AG04450 (cell line): ENCODE measurements at regions not wholly inside any gene's neighbourhood (a gene's known extent, or its start where the extent isn't known, plus 50 kb on each side); places are given as distances from the start of the nearest gene placed in this dataset.
"Not testable (repeated sequence)": the region's sequence is repeated elsewhere in the genome, so short reads cannot be mapped to it uniquely, and the experiment has no call there.

Experiments
- CTCF ChIA-PET: fragments of 300-600, 350-600 bp; formaldehyde crosslinking; extraction: SDS; loops from one replicate; lab custom pipeline; 2022; ENCODE audit warnings: antibody characterized with exemption, inconsistent platforms; lab: Charles Lee
- POLR2A ChIA-PET: fragments of 350-600 bp; formaldehyde crosslinking; extraction: SDS; loops from one replicate; lab custom pipeline; 2021; ENCODE audit warnings: antibody characterized with exemption, inconsistent platforms; lab: Yijun Ruan, JAX
- DNase-seq: peaks from one replicate; pipeline ENCODE4 v3.0.0-alpha.2; 2011; ENCODE audit warnings: low read depth, low spot score
- H3K27ac ChIP-seq: one replicate; pipeline ENCODE4 v1.5.1; 2012; ENCODE audit warnings: low read depth, low read length, control low read depth
- H3K27me3 ChIP-seq: one replicate; pipeline ENCODE4 v1.6.0; 2012; ENCODE audit warnings: low read length; ENCODE audit not compliant: control insufficient read depth, insufficient read depth
- H3K4me3 ChIP-seq: 2 replicates; pipeline ENCODE4 v1.5.1; 2011; ENCODE audit warnings: mild to moderate bottlenecking, low read depth, low read length, control low read depth
- H3K9me3 ChIP-seq: 2 replicates; pipeline ENCODE4 v1.5.1; 2012; ENCODE audit warnings: low read length; ENCODE audit not compliant: control insufficient read depth, insufficient read depth
- TF ChIP-seq, protein P1 (sequence below): IDR thresholded peaks from 2 replicates; pipeline ENCODE4 v1.5.1; 2011; ENCODE audit warnings: low read depth, low read length, control low read depth, inconsistent platforms

DNA sequence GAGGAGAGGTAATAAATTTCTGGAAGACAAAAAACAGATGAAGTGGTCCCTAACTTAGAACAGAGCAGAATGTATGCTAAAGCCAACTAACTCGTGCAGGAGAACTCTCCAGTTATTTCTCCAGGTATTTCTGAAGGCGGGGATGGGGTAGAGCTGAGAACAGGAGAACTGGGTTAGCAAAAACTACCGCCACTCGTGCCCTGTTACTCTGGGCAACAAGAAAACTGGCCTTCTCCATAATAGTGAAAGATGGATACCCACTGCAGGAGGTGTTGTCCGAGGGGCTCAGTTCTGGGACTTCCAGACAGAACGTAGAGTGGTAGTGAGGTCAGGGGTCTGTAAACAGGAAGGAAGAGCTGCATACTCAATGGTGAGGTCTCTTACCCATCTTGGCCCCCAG lies 187.3 kb upstream of the FRMD6 start:
- no peak for DNase-seq
- ChIA-PET CTCF (no interaction called here), POLR2A (no interaction called here)
- TF ChIP-seq, protein P1, sequence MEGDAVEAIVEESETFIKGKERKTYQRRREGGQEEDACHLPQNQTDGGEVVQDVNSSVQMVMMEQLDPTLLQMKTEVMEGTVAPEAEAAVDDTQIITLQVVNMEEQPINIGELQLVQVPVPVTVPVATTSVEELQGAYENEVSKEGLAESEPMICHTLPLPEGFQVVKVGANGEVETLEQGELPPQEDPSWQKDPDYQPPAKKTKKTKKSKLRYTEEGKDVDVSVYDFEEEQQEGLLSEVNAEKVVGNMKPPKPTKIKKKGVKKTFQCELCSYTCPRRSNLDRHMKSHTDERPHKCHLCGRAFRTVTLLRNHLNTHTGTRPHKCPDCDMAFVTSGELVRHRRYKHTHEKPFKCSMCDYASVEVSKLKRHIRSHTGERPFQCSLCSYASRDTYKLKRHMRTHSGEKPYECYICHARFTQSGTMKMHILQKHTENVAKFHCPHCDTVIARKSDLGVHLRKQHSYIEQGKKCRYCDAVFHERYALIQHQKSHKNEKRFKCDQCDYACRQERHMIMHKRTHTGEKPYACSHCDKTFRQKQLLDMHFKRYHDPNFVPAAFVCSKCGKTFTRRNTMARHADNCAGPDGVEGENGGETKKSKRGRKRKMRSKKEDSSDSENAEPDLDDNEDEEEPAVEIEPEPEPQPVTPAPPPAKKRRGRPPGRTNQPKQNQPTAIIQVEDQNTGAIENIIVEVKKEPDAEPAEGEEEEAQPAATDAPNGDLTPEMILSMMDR: no peak
- no peak overlapping the region for H3K4me3 ChIP-seq
- no peaks in the 10 kb centered on the region for H3K27me3 ChIP-seq
- H3K27ac ChIP-seq: no peak overlapping the region
- H3K9me3 ChIP-seq: peaks cover 8% of the 10 kb centered on the region; the same call in 1 of the 2 replicates

DNA sequence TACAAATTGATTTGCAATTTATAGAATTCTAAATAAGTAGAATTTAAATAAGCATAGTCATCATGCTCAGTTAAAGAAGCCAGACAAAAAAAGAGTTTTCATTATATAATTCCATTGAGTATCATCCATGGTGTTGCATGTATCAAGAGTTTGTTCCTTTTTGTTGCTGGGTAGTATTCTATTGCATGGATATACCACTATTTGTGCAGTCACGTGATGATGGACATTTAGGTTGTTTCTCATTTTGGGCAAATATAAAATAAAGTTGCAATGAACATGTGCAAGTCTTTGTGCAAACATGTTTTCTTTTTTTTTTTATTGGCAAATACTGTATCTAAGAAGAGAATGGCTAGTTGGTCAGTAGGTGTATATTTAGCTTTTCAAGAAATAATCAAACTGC lies 186.2 kb upstream of the FRMD6 start:
- peaks cover 8% of the 10 kb centered on the region for H3K9me3 ChIP-seq
- CTCF ChIA-PET: no interaction called here
- H3K27ac ChIP-seq: no peak overlapping the region
- no peak overlapping the region for H3K4me3 ChIP-seq
- no peaks in the 10 kb centered on the region for H3K27me3 ChIP-seq
- POLR2A ChIA-PET: no interaction called here
- no peak for DNase-seq
- TF ChIP-seq, protein P1: no peak

DNA sequence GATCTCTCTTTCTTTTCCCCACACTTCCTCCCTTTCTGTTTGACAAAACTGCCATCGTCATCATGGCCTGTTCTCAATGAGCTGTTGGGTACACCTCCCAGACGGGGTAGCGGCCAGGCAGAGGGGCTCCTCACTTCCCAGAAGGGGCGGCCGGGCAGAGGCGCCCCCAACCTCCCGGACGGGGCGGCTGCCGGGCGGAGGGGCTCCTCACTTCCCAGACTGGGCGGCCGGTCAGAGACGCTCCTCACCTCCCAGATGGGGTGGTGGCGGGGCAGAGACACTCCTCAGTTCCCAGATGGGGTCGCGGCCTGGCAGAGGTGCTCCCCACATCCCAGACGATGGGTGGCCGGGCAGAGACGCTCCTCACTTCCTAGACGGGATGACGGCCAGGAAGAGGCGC lies 184.3 kb upstream of the FRMD6 start:
- POLR2A ChIA-PET, H3K9me3 ChIP-seq: not testable (repeated sequence)
- CTCF ChIA-PET: interaction anchor here (1.3 kb wide), 1 partner anchor 185 kb away, joined by 3 read pairs; no protein-coding TSS in a partner anchor

DNA sequence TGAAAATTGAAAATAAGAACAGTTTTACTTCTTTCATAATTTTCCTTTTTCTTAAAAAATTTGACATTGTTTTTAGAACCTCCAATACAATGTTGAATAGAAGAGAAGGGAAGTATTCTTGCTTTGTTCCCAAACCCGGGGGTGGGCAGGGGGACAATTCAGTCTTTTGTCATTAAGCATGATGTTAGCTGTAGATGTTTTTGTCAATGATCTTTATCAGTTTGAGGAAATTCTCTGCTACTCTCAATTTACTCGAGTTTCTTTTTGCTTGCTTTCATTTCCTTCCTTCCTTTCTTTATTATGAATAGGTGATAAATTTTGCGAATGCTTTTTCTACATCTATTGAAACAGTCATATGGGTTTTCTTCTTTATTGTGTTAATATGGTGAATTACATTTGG lies 183.2 kb upstream of the FRMD6 start:
- no peak for DNase-seq
- ChIA-PET POLR2A (no interaction called here), CTCF (no interaction called here)
- H3K27ac ChIP-seq: no peak overlapping the region
- H3K27me3 ChIP-seq: no peaks in the 10 kb centered on the region
- TF ChIP-seq, protein P1: no peak
- H3K4me3 ChIP-seq: no peak overlapping the region
- peaks cover 8% of the 10 kb centered on the region for H3K9me3 ChIP-seq

More for the DNA sequence above, 184.3 kb upstream of the FRMD6 start:
- not testable (repeated sequence) for H3K27ac ChIP-seq, H3K4me3 ChIP-seq, DNase-seq, H3K27me3 ChIP-seq

DNA sequence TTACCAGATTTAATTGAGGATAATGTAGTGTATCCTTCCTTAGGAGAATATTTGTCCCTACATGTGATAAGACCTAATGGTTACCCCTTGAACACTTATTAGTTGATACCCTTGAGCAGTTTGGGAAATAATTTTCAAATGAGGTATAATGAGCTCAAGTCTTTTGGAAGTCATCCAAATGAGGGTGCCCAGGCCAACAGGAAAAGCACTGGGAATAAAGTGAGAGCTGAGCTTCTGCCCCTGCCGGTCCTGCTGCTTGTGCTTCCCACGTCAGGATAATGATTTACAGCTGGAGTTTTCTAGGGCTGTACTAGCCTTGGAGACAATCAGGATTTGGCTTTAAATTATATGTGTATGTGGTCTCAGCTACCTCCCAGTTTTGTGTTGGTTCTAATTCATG lies 178.8 kb upstream of the FRMD6 start:
- POLR2A ChIA-PET: no interaction called here
- no peak for DNase-seq
- CTCF ChIA-PET: interaction anchor here (1.4 kb wide), 1 partner anchor 180 kb away, joined by 4 read pairs; no protein-coding TSS in a partner anchor

More for the DNA sequence above, 178.8 kb upstream of the FRMD6 start:
- H3K27ac ChIP-seq: no peak overlapping the region
- peaks cover 2% of the 10 kb centered on the region for H3K9me3 ChIP-seq
- H3K27me3 ChIP-seq: no peaks in the 10 kb centered on the region
- TF ChIP-seq, protein P1: no peak
- no peak overlapping the region for H3K4me3 ChIP-seq
